ENCODE measurements at regions not wholly inside any gene's neighbourhood (a gene's known extent, or its start where the extent isn't known, plus 50 kb on each side); places are given as distances from the start of the nearest gene placed in this dataset.

- Histone ChIP-seq H3K4me3 (replicated peaks in 1 of 4; ENCODE audit: control extremely low read depth in 1 of 4, insufficient read depth in 1 of 4, low read depth in 3 of 4, low read length in 4 of 4) (no peak overlapping the region), H2AFZ (ENCODE audit: low read length) (no peak overlapping the region), H3K27ac (ENCODE audit: insufficient read depth, low read length) (no peak overlapping the region), H3K4me1 (ENCODE audit: control insufficient read depth, extremely low read depth, insufficient read depth, low read length) (no peaks in the 10 kb centered on the region), H3K9ac (ENCODE audit: insufficient read depth, low read length) (no peak overlapping the region), H3K79me2 (ENCODE audit: control insufficient read depth, insufficient read depth, low read length) (no peaks in the 10 kb centered on the region), H3K9me3 (ENCODE audit: control insufficient read depth, insufficient read depth, low read depth, low read length) (no peaks in the 10 kb centered on the region), H4K20me1 (ENCODE audit: control insufficient read depth, extremely low read depth, insufficient read depth, low read length) (no peaks in the 10 kb centered on the region), H3K36me3 (ENCODE audit: control insufficient read depth, insufficient read depth, low read length) (no peaks in the 10 kb centered on the region), H3K27me3 (ENCODE audit: control insufficient read depth, insufficient read depth, low read length) (no peaks in the 10 kb centered on the region), H3K4me2 (ENCODE audit: extremely low read depth, insufficient read depth, low read length) (no peak overlapping the region)
- no peak for TF ChIP-seq EZH2 (IDR thresholded peaks at IDR 0.05; ENCODE audit: low read length, missing control alignments)
- no peak for TF ChIP-seq CTCF (conservative IDR thresholded peaks at IDR 0.05 in 1 of 2, IDR thresholded peaks at IDR 0.05 in 1 of 2; ENCODE audit: low read depth in 1 of 2, low read length in 2 of 2)
- no peak for DNase-seq (ENCODE audit: low read depth in 2 of 2)
Observed at GRCh38 chr3:162250782-162251181, 754.2 kb downstream of the OTOL1 start.

GRCh38 chr3:162262129-162262528 is 765.5 kb downstream of the OTOL1 start:
- TF ChIP-seq EZH2 (IDR thresholded peaks at IDR 0.05; ENCODE audit: low read length, missing control alignments) (no peak), CTCF (conservative IDR thresholded peaks at IDR 0.05 in 1 of 2, IDR thresholded peaks at IDR 0.05 in 1 of 2; ENCODE audit: low read depth in 1 of 2, low read length in 2 of 2) (no peak)
- H3K4me1 ChIP-seq (ENCODE audit: control insufficient read depth, extremely low read depth, insufficient read depth, low read length), result no peaks in the 10 kb centered on the region

GRCh38 chr3:162263596-162263995 is 767.0 kb downstream of the OTOL1 start:
- no peaks in the 10 kb centered on the region for H4K20me1 ChIP-seq (ENCODE audit: control insufficient read depth, extremely low read depth, insufficient read depth, low read length)
- no peaks in the 10 kb centered on the region for H3K79me2 ChIP-seq (ENCODE audit: control insufficient read depth, insufficient read depth, low read length)
- H3K27me3 ChIP-seq (ENCODE audit: control insufficient read depth, insufficient read depth, low read length), result no peaks in the 10 kb centered on the region
- H3K27ac ChIP-seq (ENCODE audit: insufficient read depth, low read length), result no peak overlapping the region
- H3K36me3 ChIP-seq (ENCODE audit: control insufficient read depth, insufficient read depth, low read length), result no peaks in the 10 kb centered on the region
- H3K4me2 ChIP-seq (ENCODE audit: extremely low read depth, insufficient read depth, low read length), result no peak overlapping the region
- no peak for TF ChIP-seq CTCF (conservative IDR thresholded peaks at IDR 0.05 in 1 of 2, IDR thresholded peaks at IDR 0.05 in 1 of 2; ENCODE audit: low read depth in 1 of 2, low read length in 2 of 2)
- no peak for TF ChIP-seq EZH2 (IDR thresholded peaks at IDR 0.05; ENCODE audit: low read length, missing control alignments)
- no peak overlapping the region for H3K9ac ChIP-seq (ENCODE audit: insufficient read depth, low read length)
- H2AFZ ChIP-seq (ENCODE audit: low read length), result no peak overlapping the region
- no peaks in the 10 kb centered on the region for H3K9me3 ChIP-seq (ENCODE audit: control insufficient read depth, insufficient read depth, low read depth, low read length)
- H3K4me1 ChIP-seq (ENCODE audit: control insufficient read depth, extremely low read depth, insufficient read depth, low read length), result no peaks in the 10 kb centered on the region
- no peak overlapping the region for H3K4me3 ChIP-seq (replicated peaks in 1 of 4; ENCODE audit: control extremely low read depth in 1 of 4, insufficient read depth in 1 of 4, low read depth in 3 of 4, low read length in 4 of 4)
- DNase-seq (ENCODE audit: low read depth in 2 of 2), result no peak

More at GRCh38 chr3:162262129-162262528, 765.5 kb downstream of the OTOL1 start:
- Histone ChIP-seq H3K27ac (ENCODE audit: insufficient read depth, low read length) (no peak overlapping the region), H3K4me2 (ENCODE audit: extremely low read depth, insufficient read depth, low read length) (no peak overlapping the region), H3K9ac (ENCODE audit: insufficient read depth, low read length) (no peak overlapping the region), H3K9me3 (ENCODE audit: control insufficient read depth, insufficient read depth, low read depth, low read length) (no peaks in the 10 kb centered on the region), H3K36me3 (ENCODE audit: control insufficient read depth, insufficient read depth, low read length) (no peaks in the 10 kb centered on the region), H3K4me3 (replicated peaks in 1 of 4; ENCODE audit: control extremely low read depth in 1 of 4, insufficient read depth in 1 of 4, low read depth in 3 of 4, low read length in 4 of 4) (no peak overlapping the region), H3K27me3 (ENCODE audit: control insufficient read depth, insufficient read depth, low read length) (no peaks in the 10 kb centered on the region), H3K79me2 (ENCODE audit: control insufficient read depth, insufficient read depth, low read length) (no peaks in the 10 kb centered on the region), H4K20me1 (ENCODE audit: control insufficient read depth, extremely low read depth, insufficient read depth, low read length) (no peaks in the 10 kb centered on the region), H2AFZ (ENCODE audit: low read length) (no peak overlapping the region)
- peak in 1 of 2 donors; percentile 5 for DNase-seq (ENCODE audit: low read depth in 2 of 2)
